NCI-H2081 (cell line): ENCODE measurements at regions not wholly inside any gene's neighbourhood (a gene's known extent, or its start where the extent isn't known, plus 50 kb on each side); places are given as distances from the start of the nearest gene placed in this dataset.
"Not testable (repeated sequence)": the region's sequence is repeated elsewhere in the genome, so short reads cannot be mapped to it uniquely, and the experiment has no call there.

Source experiments
- DNase-seq, 2 experiments: peaks; one replicate each; lab custom pipeline; 2025; lab: John Stamatoyannopoulos, UW

- DNase-seq: no peak
Measured at GRCh38 chrX:25141684-25142083, 125.9 kb upstream of the ARX start.

- DNase-seq: no peak
Measured at GRCh38 chrX:25131055-25131454, 115.3 kb upstream of the ARX start.

GRCh38 chrX:25130619-25131018 lies 114.9 kb upstream of the ARX start:
- no peak for DNase-seq

DNA sequence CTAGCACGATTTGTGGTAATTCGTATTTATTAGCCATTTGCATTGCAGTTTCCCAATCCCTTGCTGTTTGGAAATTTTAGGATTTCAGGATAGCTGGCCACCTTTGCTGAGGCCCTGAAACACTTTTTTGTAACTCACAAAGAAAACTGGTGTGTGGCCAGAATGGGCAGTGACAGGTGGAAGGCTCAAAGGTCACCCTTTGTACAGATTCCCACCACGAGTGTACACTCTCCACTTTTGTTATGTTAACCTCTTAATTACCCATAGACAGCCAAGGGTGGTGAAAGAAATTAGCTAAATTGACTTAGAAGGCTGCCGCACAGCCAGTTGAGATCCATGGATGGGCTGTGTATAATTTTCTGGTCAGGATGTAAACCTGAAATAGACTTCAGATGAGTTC lies 109.7 kb upstream of the ARX start:
- no peak for DNase-seq

GRCh38 chrX:25124391-25124790 lies 108.6 kb upstream of the ARX start:
- no peak for DNase-seq

DNA sequence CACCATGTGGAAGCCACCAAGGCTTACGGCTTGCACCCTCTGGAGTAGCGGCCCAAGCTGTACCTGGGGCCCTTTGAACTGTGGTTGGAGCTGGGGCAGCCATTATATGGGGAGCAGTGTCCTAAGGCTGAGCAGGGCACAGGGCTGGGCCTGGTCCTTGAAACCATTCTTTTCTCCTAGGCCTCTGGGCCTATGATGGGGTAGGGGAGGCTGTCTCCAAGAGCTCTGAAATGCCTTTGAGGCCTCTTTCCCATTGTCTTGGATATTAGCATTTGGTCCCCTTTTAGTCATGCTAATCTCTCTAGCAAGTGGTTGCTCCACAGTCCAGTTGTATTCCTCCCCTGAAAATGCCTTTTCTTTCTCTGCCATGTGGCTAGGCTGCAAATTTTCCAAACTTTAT lies 96.4 kb upstream of the ARX start:
- no peak for DNase-seq

DNA sequence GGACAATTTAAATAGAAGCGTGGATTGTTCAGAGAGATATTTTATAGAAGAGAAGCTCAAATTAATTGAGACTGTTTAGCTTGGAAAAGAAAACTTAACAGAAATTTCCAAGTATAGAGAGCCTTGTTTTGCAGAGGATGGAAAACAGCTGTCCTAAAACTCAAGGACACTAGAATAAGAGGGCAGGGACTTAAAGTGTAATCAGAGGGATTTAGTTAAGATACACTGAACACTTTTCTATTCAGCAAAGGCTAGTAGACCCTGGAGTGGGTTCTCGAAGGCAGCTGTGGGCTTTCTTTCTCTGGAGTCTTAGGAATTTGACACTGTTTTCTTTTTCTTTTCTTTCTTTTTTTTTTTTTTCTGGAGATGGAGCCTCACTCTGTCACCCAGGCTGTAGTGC lies 92.7 kb upstream of the ARX start:
- DNase-seq: no peak

DNA sequence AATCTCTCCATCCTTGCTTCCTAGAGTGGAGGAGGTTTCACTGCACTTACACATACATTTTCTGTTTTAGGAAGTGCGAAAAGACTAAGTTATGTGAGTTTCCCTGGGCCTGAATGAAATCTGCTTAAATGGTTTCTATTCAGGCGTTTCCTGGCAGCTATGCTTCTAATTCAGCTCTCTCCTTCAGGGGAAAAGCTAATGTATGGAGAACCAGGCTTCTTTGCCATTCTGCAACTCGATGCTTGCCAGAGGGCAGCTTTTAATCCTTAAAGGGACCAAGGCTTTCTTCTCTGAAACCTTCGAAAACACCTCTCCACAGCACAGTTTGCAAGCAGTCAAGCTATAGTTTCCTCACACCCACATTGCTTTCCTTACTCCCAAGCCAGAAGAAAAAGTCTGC lies 89.5 kb upstream of the ARX start:
- no peak for DNase-seq

GRCh38 chrX:25096522-25097045 lies 80.8 kb upstream of the ARX start:
- DNase-seq: no peak

DNA sequence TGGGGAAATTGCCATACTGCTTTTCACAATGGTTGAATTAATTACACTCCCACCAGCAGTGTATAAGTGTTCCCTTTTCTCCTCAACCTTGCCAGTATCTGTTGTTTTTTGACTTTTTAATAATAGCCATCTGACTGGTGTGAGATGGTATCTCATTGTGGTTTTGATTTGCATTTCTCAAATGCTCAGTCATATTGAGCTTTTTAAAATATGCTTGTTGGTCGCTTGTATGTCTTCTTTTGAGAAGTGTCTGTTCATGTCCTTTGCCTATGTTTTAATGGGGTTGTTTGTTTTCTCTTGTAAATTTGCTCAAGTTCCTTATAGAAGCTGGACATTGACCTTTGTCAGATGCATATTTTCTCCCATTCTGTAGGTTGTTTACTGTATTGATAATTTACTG lies 75.4 kb upstream of the ARX start:
- not testable (repeated sequence) for DNase-seq

DNA sequence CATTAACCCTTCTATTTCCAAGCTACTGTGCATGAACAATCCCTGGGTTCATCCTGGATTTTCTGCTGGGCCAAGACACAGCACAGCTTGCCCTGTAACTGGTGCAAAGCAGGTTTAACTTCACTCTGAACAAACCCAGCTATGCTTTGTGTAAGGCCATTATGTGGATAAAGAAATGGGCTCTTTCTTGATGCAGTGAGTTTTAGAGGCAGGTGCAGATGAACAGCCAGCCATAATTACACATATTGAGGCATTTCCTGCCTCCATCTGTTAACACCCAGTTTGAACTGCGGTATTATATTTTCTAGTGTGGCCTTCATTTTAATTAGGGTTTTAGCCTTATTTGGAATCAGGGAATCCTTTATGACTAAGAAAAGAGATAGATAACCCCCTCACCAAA lies 68.7 kb upstream of the ARX start:
- DNase-seq: peak; percentile 31 to 70

- no peak for DNase-seq
Measured at GRCh38 chrX:25083661-25084060, 67.9 kb upstream of the ARX start.

DNA sequence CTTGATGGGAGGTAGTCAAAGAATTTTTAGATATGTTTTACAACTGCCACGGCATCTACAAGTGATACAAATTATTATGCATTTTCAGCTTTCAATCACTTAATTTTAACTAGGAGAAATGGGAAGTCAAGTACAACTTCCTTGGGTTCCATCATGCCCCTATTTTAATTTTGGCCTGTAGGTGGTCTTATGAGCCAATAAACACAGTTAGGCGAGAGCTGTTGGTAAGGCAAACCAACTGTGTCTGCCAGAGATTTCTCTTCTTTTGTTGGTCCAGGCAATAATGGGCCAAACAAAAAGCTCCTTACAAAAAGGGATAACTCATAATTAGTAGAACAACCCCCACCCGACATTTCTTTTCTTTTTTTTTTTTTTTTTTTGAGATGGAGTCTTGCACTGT lies 63.3 kb upstream of the ARX start:
- DNase-seq: no peak

DNA sequence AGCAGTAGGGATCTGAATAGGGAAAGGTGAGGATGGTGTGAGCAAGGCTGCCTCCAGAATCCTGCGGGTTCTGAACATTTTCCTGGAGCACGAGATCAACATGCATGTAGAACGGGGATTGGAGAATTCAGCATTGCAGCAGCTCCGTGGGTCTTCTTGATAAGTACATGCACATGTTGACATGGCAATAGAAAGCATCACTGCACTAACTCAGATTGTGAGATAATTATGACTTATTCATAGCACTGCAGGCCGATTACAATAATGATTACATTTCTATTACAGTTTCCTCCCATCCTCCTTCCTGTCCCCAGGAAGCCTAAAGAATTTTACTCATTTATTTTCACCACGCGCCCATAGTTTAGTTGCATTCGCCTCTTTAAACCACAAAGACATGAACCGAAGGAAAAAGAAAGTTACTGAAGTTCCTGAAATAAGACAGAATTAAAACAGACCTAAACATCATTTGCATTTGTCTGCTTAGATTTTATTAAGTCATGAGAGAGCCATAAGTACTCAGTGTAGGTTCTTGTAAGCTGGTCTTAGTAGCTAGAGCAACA lies 61.3 kb upstream of the ARX start:
- peak in 1 of 2 experiments; percentile 31 for DNase-seq

- DNase-seq: no peak
Measured at GRCh38 chrX:25072247-25072646, 56.5 kb upstream of the ARX start.

GRCh38 chrX:25070038-25070437 lies 54.3 kb upstream of the ARX start:
- no peak for DNase-seq

GRCh38 chrX:25069209-25069608 lies 53.4 kb upstream of the ARX start:
- no peak for DNase-seq

GRCh38 chrX:25068340-25068739 lies 52.6 kb upstream of the ARX start:
- DNase-seq: no peak

GRCh38 chrX:25067271-25068172 lies 51.8 kb upstream of the ARX start:
- no peak for DNase-seq

- DNase-seq: no peak
Measured at GRCh38 chrX:25066131-25066530, 50.4 kb upstream of the ARX start.
